Panc1 (cell line): ENCODE measurements at regions not wholly inside any gene's neighbourhood (a gene's known extent, or its start where the extent isn't known, plus 50 kb on each side); places are given as distances from the start of the nearest gene placed in this dataset.

Experiments used
- ATAC-seq: fragments of 200-7000 bp; cut with Tn5 transposase; 2 replicates; pipeline ENCODE4 v1.9.1; 2020; ENCODE audit warnings: mild to moderate bottlenecking, moderate library complexity
- BruUV-seq: library from RNA; stranded (reverse); fragments of 400-500 nt; replicated peaks from 2 replicates; lab custom pipeline; 2021; lab: Mats Ljungman, UMichigan
- CTCF ChIA-PET: fragments of 300-600 bp; sonication (Branson Sonifier 250); formaldehyde crosslinking; loops from one replicate; lab custom pipeline; 2022; ENCODE audit warnings: antibody characterized with exemption; lab: Charles Lee
- POLR2A ChIA-PET: fragments of 300-600 bp; sonication (Branson Sonifier 250); formaldehyde crosslinking; loops from one replicate; lab custom pipeline; 2022; ENCODE audit warnings: antibody characterized with exemption; lab: Charles Lee
- DNase-seq: peaks from one replicate; pipeline ENCODE4 v3.0.0-alpha.2; 2010; ENCODE audit warnings: low read depth, low spot score
- H3K27ac ChIP-seq: 2 replicates; pipeline ENCODE4 v1.5.1; 2011; ENCODE audit warnings: mild to moderate bottlenecking, low read length, inconsistent platforms
- H3K27me3 ChIP-seq: fragments of 200-500 bp; sonication (Bioruptor generic); 2 replicates; pipeline ENCODE4 v1.6.0; 2014; ENCODE audit warnings: low read length, inconsistent platforms; ENCODE audit not compliant: control insufficient read depth, insufficient read depth
- H3K36me3 ChIP-seq: fragments of 200-500 bp; sonication (Bioruptor generic); 2 replicates; pipeline ENCODE4 v1.5.1; 2014; ENCODE audit warnings: inconsistent platforms, mild to moderate bottlenecking, low read length, moderate library complexity; ENCODE audit not compliant: control insufficient read depth, insufficient read depth
- H3K4me1 ChIP-seq: 2 replicates; pipeline ENCODE4 v1.5.1; 2011; ENCODE audit warnings: inconsistent platforms, mild to moderate bottlenecking, low read length, moderate library complexity; ENCODE audit not compliant: control insufficient read depth, insufficient read depth
- H3K4me3 ChIP-seq, 2 experiments: 2 replicates each; pipeline ENCODE4 v1.5.1; 2011 to 2012; ENCODE audit warnings: low read depth in 2 of 2, low read length in 2 of 2, mild to moderate bottlenecking in 2 of 2, inconsistent platforms in 1 of 2, moderate library complexity in 1 of 2
- H3K9me3 ChIP-seq: fragments of 200-500 bp; sonication (Bioruptor generic); 2 replicates; pipeline ENCODE4 v1.5.1; 2014; ENCODE audit warnings: low read depth, mild to moderate bottlenecking, inconsistent platforms, low read length, moderate library complexity; ENCODE audit not compliant: control insufficient read depth, insufficient read depth
- CTCF ChIP-seq: fragments of 450-650 bp; IDR thresholded peaks from 2 replicates; pipeline ENCODE4 v1.5.1; 2017; ENCODE audit warnings: mild to moderate bottlenecking
- POLR2AphosphoS5 ChIP-seq: IDR thresholded peaks from 2 replicates; pipeline ENCODE4 v1.6.1; 2012; ENCODE audit warnings: mild to moderate bottlenecking, low read depth, low read length, moderate library complexity
- REST ChIP-seq, 2 experiments: IDR thresholded peaks; 2 replicates each; pipeline ENCODE4 v1.6.1; 2011 to 2012; ENCODE audit warnings: low read depth in 2 of 2, control low read depth in 1 of 2, low read length in 1 of 2, mild to moderate bottlenecking in 1 of 2, moderate library complexity in 1 of 2; ENCODE audit not compliant: insufficient read depth in 1 of 2
- SIN3A ChIP-seq: IDR thresholded peaks from 2 replicates; pipeline ENCODE4 v1.6.1; 2012; ENCODE audit warnings: low read depth, mild to moderate bottlenecking, low read length, moderate library complexity, borderline replicate concordance; ENCODE audit not compliant: insufficient read depth
- TCF7L2 ChIP-seq: IDR thresholded peaks from 2 replicates; pipeline ENCODE4 v1.6.1; 2011; ENCODE audit warnings: mild to moderate bottlenecking, low read depth, low read length, inconsistent platforms
- in situ Hi-C: cut with HindIII; loops from 2 replicates; pipeline ENCODE4 v1.10.0; 2016; ENCODE audit warnings: low sequenced_read_pairs, low pct_unique_long_range_greater_than_20kb
- intact Hi-C: fragments of 100-400 bp; cut with micrococcal nuclease; formaldehyde crosslinking; loops from one replicate; pipeline ENCODE4 v1.10.0; 2022; ENCODE audit not compliant: unreplicated experiment

- H3K4me1 ChIP-seq, result no peaks in the 10 kb centered on the region
- in situ Hi-C loops, result no loop called here
- no TSS peak for BruUV-seq
- H3K27me3 ChIP-seq, result no peaks in the 10 kb centered on the region
- no peaks in the 10 kb centered on the region for H3K9me3 ChIP-seq
- no peak for DNase-seq
- ChIA-PET CTCF (no interaction called here), POLR2A (no interaction called here)
- H3K27ac ChIP-seq, result no peak overlapping the region
- intact Hi-C loops, result no loop called here
- TF ChIP-seq SIN3A (no peak), CTCF (no peak), TCF7L2 (no peak), REST (IDR thresholded peaks at IDR 0.05; ENCODE audit: insufficient read depth in 1 of 2, low read depth in 2 of 2, low read length in 1 of 2) (no peak), POLR2AphosphoS5 (no peak)
- ATAC-seq, result no peak
- H3K36me3 ChIP-seq, result no peaks in the 10 kb centered on the region
- no peak overlapping the region for H3K4me3 ChIP-seq
These were observed 83.6 kb upstream of the MYL10 start for GRCh38 chr7:101712652-101713051.

GRCh38 chr7:101714097-101714496 lies 85.0 kb upstream of the MYL10 start:
- BruUV-seq, result no TSS peak
- ChIA-PET CTCF (no interaction called here), POLR2A (interaction anchor here (0.6 to 0.7 kb wide), 2 partner anchors 14 to 420 kb away, joined by 12 read pairs; no protein-coding TSS in a partner anchor)
- in situ Hi-C loops, result no loop called here
- intact Hi-C loops, result no loop called here
- H3K9me3 ChIP-seq, result no peaks in the 10 kb centered on the region
- H3K27ac ChIP-seq, result no peak overlapping the region
- no peak overlapping the region for H3K4me3 ChIP-seq
- H3K27me3 ChIP-seq, result no peaks in the 10 kb centered on the region
- no peaks in the 10 kb centered on the region for H3K4me1 ChIP-seq
- no peaks in the 10 kb centered on the region for H3K36me3 ChIP-seq
- TF ChIP-seq POLR2AphosphoS5 (no peak), TCF7L2 (no peak)
- ATAC-seq (no peak), DNase-seq (no peak)

GRCh38 chr7:101717628-101718357 lies 88.7 kb upstream of the MYL10 start:
- no peaks in the 10 kb centered on the region for H3K4me1 ChIP-seq
- no peaks in the 10 kb centered on the region for H3K36me3 ChIP-seq
- no peak overlapping the region for H3K4me3 ChIP-seq
- no peak for ATAC-seq
- intact Hi-C loops, result no loop called here
- no peak overlapping the region for H3K27ac ChIP-seq
- DNase-seq, result no peak
- ChIA-PET POLR2A (no interaction called here), CTCF (interaction anchor here (0.5 kb wide), 1 partner anchor 97 kb away, joined by 3 read pairs; no protein-coding TSS in a partner anchor)
- in situ Hi-C loops, result no loop called here
- TF ChIP-seq CTCF (no peak), POLR2AphosphoS5 (no peak), SIN3A (no peak), REST (IDR thresholded peaks at IDR 0.05; ENCODE audit: insufficient read depth in 1 of 2, low read depth in 2 of 2, low read length in 1 of 2) (no peak), TCF7L2 (no peak)
- H3K9me3 ChIP-seq, result no peaks in the 10 kb centered on the region
- no peaks in the 10 kb centered on the region for H3K27me3 ChIP-seq
- no TSS peak for BruUV-seq
